CD4-positive, alpha-beta memory T cell (primary cell): ENCODE measurements at regions not wholly inside any gene's neighbourhood (a gene's known extent, or its start where the extent isn't known, plus 50 kb on each side); places are given as distances from the start of the nearest gene placed in this dataset.

Experiments
- CTCF ChIA-PET: fragments of 350-600 bp; sonication (Branson Sonifier 250); formaldehyde crosslinking; loops from one replicate; lab custom pipeline; 2021; ENCODE audit warnings: inconsistent platforms; ENCODE audit not compliant: partially characterized antibody; lab: Charles Lee
- POLR2A ChIA-PET: fragments of 350-600 bp; sonication (Branson Sonifier 250); formaldehyde crosslinking; loops from one replicate; lab custom pipeline; 2021; ENCODE audit not compliant: partially characterized antibody; lab: Charles Lee
- DNase-seq, 5 donors: peaks; one replicate each; pipeline versions ENCODE4 v3.0.0 to v3.0.0-alpha.2; 2020 to 2022; ENCODE audit warnings: mixed read lengths in 1 of 5
- H3K27ac ChIP-seq: one replicate; pipeline ENCODE4 v1.7.0; 2013; ENCODE audit warnings: low read depth, low read length
- H3K27me3 ChIP-seq: 2 replicates; pipeline ENCODE4 v1.7.0; 2013; ENCODE audit warnings: mild to moderate bottlenecking, low read length, moderate library complexity; ENCODE audit not compliant: insufficient read depth
- H3K36me3 ChIP-seq: 2 replicates; pipeline ENCODE4 v1.7.0; 2013; ENCODE audit warnings: mild to moderate bottlenecking, low read length, moderate library complexity; ENCODE audit not compliant: insufficient read depth
- H3K4me1 ChIP-seq: 2 replicates; pipeline ENCODE4 v1.7.0; 2013; ENCODE audit warnings: mild to moderate bottlenecking, low read length, moderate library complexity; ENCODE audit not compliant: insufficient read depth
- H3K4me3 ChIP-seq, 2 donors: one replicate each; pipeline ENCODE4 v1.7.0; 2013; ENCODE audit warnings: low read length in 2 of 2, mild to moderate bottlenecking in 1 of 2
- H3K9me3 ChIP-seq, 2 donors: one replicate each; pipeline ENCODE4 v1.7.0; 2013; ENCODE audit warnings: low read length in 2 of 2, control low read depth in 1 of 2; ENCODE audit not compliant: control insufficient read depth in 1 of 2
- H3K27ac Mint-ChIP-seq, 7 donors: one replicate each; pipeline ENCODE4 v1.8.0; 2020 to 2021; ENCODE audit warnings: mixed read lengths in 7 of 7, mild to moderate bottlenecking in 6 of 7, inconsistent platforms in 3 of 7, moderate library complexity in 3 of 7
- H3K27me3 Mint-ChIP-seq, 2 donors: one replicate each; pipeline ENCODE4 v1.8.0; 2020 to 2021; ENCODE audit warnings: mixed read lengths in 2 of 2
- H3K36me3 Mint-ChIP-seq, 2 donors: one replicate each; pipeline ENCODE4 v1.8.0; 2020 to 2021; ENCODE audit warnings: mixed read lengths in 2 of 2, inconsistent platforms in 1 of 2, mild to moderate bottlenecking in 1 of 2
- H3K4me1 Mint-ChIP-seq, 4 donors: one replicate each; pipeline ENCODE4 v1.8.0; 2020 to 2021; ENCODE audit warnings: mixed read lengths in 4 of 4, mild to moderate bottlenecking in 1 of 4
- H3K4me3 Mint-ChIP-seq, 8 donors: one replicate each; pipeline ENCODE4 v1.8.0; 2020 to 2021; ENCODE audit warnings: mixed read lengths in 8 of 8, mild to moderate bottlenecking in 7 of 8, moderate library complexity in 6 of 8, inconsistent platforms in 3 of 8
- H3K9me3 Mint-ChIP-seq, 8 donors: one replicate each; pipeline ENCODE4 v1.8.0; 2020 to 2021; ENCODE audit warnings: mixed read lengths in 8 of 8, mild to moderate bottlenecking in 5 of 8, inconsistent platforms in 3 of 8, moderate library complexity in 1 of 8
- intact Hi-C: fragments of 100-400 bp; cut with micrococcal nuclease; formaldehyde crosslinking; loops from one replicate; pipeline ENCODE4 v1.15.1; 2023

DNA sequence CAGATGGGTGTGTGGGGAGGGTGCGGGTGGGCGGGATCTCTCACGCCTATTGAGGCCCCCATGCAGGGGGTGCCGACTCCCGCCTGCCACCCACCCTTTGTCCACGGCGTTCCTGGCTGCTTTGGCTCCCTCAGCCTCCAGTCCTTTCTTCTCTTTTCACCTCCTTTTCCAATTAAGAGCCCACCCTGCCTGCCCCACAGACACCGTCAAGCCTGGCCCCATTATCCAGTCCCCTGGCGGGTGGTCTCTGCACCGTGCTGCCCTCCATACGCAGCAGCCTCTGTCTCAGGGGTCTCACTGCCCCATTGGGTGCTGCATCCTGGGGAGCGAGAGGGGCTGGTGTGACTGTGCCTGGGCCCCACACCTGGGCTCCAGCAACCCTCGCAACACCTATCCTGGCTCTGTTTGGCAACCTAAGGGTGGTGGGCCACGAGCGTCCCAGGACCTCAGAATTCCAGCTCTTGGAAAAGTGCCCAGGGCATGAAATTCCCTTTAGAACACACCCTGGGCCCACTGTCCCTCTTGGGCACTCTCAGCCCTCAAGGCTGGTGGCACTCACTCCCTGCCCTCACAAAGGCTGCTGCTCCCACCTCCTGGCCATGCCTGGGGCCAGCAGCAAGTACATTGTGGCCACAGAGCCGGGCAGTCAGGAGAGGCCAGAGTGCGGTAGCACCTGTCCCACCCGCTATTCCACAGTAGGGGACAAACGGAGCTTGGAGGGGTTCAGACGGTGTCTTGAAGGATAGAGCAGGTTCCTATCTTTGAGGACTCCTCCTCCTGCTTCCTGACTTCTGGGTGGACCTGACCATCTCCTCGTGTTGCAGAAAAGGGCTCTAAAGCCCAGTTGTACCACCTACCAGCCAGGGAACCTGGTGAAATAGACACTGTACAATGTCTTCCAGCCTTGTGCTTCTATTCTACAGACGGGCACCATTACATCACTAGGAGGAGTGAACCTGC is 114.1 kb downstream of the KIF26A start:
- H3K9me3 Mint-ChIP-seq, result peaks cover 0 to 5% (median 0%) of the 10 kb centered on the region in 8 donors
- Histone ChIP-seq H3K27me3 (peaks cover 3% of the 10 kb centered on the region), H3K9me3 (no peaks in the 10 kb centered on the region), H3K27ac (no peak overlapping the region), H3K4me3 (no peak overlapping the region), H3K36me3 (no peaks in the 10 kb centered on the region), H3K4me1 (no peaks in the 10 kb centered on the region)
- ChIA-PET CTCF (no interaction called here), POLR2A (no interaction called here)
- peaks cover 13 to 17% of the 10 kb centered on the region in 2 donors for H3K27me3 Mint-ChIP-seq
- no peak overlapping the region for H3K4me3 Mint-ChIP-seq
- H3K27ac Mint-ChIP-seq, result no peak overlapping the region
- peaks cover 0 to 4% (median 0%) of the 10 kb centered on the region in 4 donors for H3K4me1 Mint-ChIP-seq
- intact Hi-C loops, result no loop called here
- no peaks in the 10 kb centered on the region for H3K36me3 Mint-ChIP-seq
- DNase-seq, result no peak

DNA sequence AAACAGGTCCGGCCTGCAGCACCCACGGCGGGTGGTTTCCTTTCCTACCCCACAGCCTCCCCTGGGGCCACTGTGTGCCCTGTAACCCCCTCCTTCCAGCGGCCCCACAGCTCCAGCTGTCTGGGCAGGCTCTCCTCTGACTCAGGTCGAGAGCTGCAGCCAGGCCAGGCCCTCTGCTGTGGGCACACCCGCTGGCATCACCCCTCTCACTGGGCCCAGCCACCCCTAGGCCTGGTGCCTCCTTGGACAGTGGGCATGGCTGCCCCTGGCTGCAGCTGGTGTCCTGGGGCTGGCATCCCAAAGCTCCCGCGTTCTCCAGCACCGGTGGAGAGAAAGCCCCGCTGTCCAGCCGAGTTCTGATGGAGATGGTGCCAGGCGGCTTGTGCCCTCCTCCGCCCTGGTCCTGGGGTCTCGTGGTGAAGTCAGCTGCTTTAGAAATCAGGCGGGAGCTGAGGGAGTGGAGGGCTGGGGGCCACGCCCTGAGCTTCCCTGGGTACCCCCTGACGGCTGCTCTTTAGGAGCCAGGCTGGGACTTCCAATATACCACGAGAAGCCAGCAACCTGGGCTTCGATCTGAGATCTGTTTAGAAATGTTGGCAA is 114.9 kb downstream of the KIF26A start:
- Mint-ChIP-seq H3K27ac (no peak overlapping the region), H3K27me3 (peaks cover 17% of the 10 kb centered on the region in 2 donors), H3K36me3 (no peaks in the 10 kb centered on the region), H3K4me1 (peaks cover 0 to 4% (median 0%) of the 10 kb centered on the region in 4 donors), H3K4me3 (no peak overlapping the region), H3K9me3 (peaks cover 0 to 5% (median 0%) of the 10 kb centered on the region in 8 donors)
- ChIA-PET CTCF (no interaction called here), POLR2A (no interaction called here)
- no peaks in the 10 kb centered on the region for H3K36me3 ChIP-seq
- H3K4me1 ChIP-seq, result no peaks in the 10 kb centered on the region
- no peak overlapping the region for H3K4me3 ChIP-seq
- no peaks in the 10 kb centered on the region for H3K9me3 ChIP-seq
- intact Hi-C loops, result no loop called here
- H3K27ac ChIP-seq, result no peak overlapping the region
- peaks cover 3% of the 10 kb centered on the region for H3K27me3 ChIP-seq
- DNase-seq, result no peak

DNA sequence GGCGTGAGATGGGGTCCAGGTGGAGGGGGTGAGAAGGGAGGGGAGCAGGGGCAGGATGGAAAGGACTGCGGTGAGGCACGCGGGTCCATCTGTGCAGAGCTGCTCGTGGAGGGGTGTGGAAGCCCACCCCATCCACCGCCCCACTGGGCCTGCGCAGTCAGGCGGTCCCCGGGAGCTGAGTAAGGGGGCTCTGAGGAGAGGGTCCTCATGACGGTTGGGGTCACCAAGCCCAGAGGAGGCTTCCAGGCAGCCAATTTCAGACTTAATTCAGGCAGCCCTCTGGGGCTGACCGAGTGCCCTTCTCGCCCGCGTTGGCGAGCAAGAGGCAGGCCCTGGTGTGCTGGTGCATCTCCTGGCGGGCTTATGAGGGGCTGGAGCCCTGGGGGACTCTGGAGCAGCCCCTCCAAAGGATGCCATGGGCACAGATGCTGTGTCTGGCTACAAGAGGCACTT is 115.5 kb downstream of the KIF26A start:
- Histone ChIP-seq H3K4me1 (no peaks in the 10 kb centered on the region), H3K36me3 (no peaks in the 10 kb centered on the region), H3K9me3 (no peaks in the 10 kb centered on the region), H3K4me3 (no peak overlapping the region), H3K27me3 (peaks cover 3% of the 10 kb centered on the region), H3K27ac (no peak overlapping the region)
- H3K27me3 Mint-ChIP-seq, result peaks cover 17% of the 10 kb centered on the region in 2 donors
- H3K36me3 Mint-ChIP-seq, result no peaks in the 10 kb centered on the region
- H3K4me3 Mint-ChIP-seq, result no peak overlapping the region
- peaks cover 0 to 4% (median 0%) of the 10 kb centered on the region in 4 donors for H3K4me1 Mint-ChIP-seq
- intact Hi-C loops, result no loop called here
- H3K9me3 Mint-ChIP-seq, result peaks cover 0 to 6% (median 0%) of the 10 kb centered on the region in 8 donors
- no peak overlapping the region for H3K27ac Mint-ChIP-seq
- ChIA-PET POLR2A (no interaction called here), CTCF (no interaction called here)
- no peak for DNase-seq

DNA sequence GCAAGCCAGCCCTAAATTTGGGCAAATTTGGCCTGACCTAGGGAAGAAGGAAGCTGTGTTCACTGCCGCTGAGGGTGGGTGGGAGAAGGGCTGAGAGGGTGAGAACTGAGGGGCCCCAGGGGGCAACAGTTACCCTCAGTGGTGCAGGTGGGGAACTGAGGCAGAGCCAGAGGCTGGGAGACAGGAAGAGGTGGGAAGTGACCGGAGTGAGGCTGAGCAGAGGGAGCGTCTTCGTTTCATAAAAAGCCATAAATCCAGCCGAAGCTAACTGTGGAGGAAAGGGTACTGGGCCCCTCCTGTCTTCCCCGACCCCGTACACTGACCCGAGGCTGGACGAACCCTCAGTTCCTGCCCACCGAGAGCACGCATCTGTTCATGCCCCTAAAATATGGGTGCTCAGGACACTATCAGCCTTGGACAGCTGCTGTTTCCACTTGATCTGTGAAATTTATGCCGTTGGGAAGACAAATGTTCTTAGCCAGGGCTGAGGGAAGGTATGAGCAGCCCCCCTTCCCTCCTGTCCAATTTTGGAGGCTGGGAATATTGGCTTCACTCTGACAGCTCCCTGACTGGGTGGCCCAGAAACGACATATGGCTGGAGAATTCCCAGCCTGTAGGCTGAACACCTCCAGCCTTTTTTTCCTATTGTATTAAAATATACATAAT is 116.5 kb downstream of the KIF26A start:
- no peaks in the 10 kb centered on the region for H3K4me1 ChIP-seq
- ChIA-PET POLR2A (no interaction called here), CTCF (no interaction called here)
- DNase-seq, result no peak
- H3K27ac Mint-ChIP-seq, result no peak overlapping the region
- no peak overlapping the region for H3K4me3 ChIP-seq
- H3K36me3 Mint-ChIP-seq, result no peaks in the 10 kb centered on the region
- intact Hi-C loops, result no loop called here
- H3K27ac ChIP-seq, result no peak overlapping the region
- peaks cover 0 to 13% (median 4%) of the 10 kb centered on the region in 8 donors for H3K9me3 Mint-ChIP-seq
- peaks cover 3% of the 10 kb centered on the region for H3K27me3 ChIP-seq
- H3K9me3 ChIP-seq, result peaks cover 0 to 5% of the 10 kb centered on the region in 2 donors
- H3K36me3 ChIP-seq, result no peaks in the 10 kb centered on the region
- no peak overlapping the region for H3K4me3 Mint-ChIP-seq
- H3K27me3 Mint-ChIP-seq, result peaks cover 19% of the 10 kb centered on the region in 2 donors
- H3K4me1 Mint-ChIP-seq, result peaks cover 0 to 4% (median 0%) of the 10 kb centered on the region in 4 donors

DNA sequence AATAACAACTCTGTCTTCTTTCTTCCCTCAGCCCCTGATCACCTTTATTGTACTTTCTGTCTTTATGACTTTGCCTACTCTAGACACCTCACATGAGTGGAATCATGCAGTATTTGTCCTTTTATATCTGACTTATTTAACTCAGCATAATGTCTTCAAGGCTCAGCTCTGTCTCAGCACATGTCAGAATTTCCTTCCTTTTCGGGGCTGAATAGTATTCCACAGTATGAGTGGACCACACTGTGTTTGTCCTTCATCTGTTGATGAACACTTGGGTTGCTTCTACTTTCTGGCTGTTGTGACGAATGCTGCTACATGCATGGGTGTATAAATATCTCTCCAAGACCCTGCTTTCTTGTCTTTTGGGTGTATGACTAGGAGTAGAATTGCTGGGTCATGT is 117.6 kb downstream of the KIF26A start:
- H3K27me3 Mint-ChIP-seq, result peaks cover 19% of the 10 kb centered on the region in 2 donors

GRCh38 chr14:104262515-104263514 is 124.4 kb downstream of the KIF26A start:
- CTCF ChIA-PET, result no interaction called here
- no peak for DNase-seq
- Histone ChIP-seq H3K36me3 (no peaks in the 10 kb centered on the region), H3K4me1 (no peaks in the 10 kb centered on the region), H3K4me3 (no peak overlapping the region), H3K27me3 (no peaks in the 10 kb centered on the region), H3K9me3 (peaks cover 0 to 6% of the 10 kb centered on the region in 2 donors), H3K27ac (no peak overlapping the region)
- intact Hi-C loops, result no loop called here
- Mint-ChIP-seq H3K9me3 (peaks cover 0 to 30% (median 14%) of the 10 kb centered on the region in 8 donors), H3K4me1 (peaks cover 0 to 2% (median under 1%) of the 10 kb centered on the region in 4 donors), H3K36me3 (no peaks in the 10 kb centered on the region), H3K4me3 (no peak overlapping the region), H3K27me3 (peaks cover 2 to 4% of the 10 kb centered on the region in 2 donors), H3K27ac (no peak overlapping the region)
- POLR2A ChIA-PET, result no interaction called here

More for the DNA sequence above, 117.6 kb downstream of the KIF26A start:
- peaks cover 0 to 4% (median 0%) of the 10 kb centered on the region in 4 donors for H3K4me1 Mint-ChIP-seq
- H3K4me3 ChIP-seq, result no peak overlapping the region
- H3K4me3 Mint-ChIP-seq, result no peak overlapping the region
- no peaks in the 10 kb centered on the region for H3K36me3 Mint-ChIP-seq
- peaks cover 3% of the 10 kb centered on the region for H3K27me3 ChIP-seq
- no peak overlapping the region for H3K27ac ChIP-seq
- POLR2A ChIA-PET, result no interaction called here
- H3K9me3 Mint-ChIP-seq, result peaks cover 0 to 22% (median 13%) of the 10 kb centered on the region in 8 donors
- H3K9me3 ChIP-seq, result peaks cover 0 to 6% of the 10 kb centered on the region in 2 donors
- intact Hi-C loops, result no loop called here
- H3K36me3 ChIP-seq, result no peaks in the 10 kb centered on the region
- H3K27ac Mint-ChIP-seq, result peak overlapping the region in 1 of 7 donors; percentile 4
- no peak for DNase-seq
- CTCF ChIA-PET, result no interaction called here
- no peaks in the 10 kb centered on the region for H3K4me1 ChIP-seq
